Activated CD4-positive, alpha-beta T cell treated with anti-CD3 and anti-CD28 coated beads, Interleukin-2, amount 10 ng/mL, durations not matched to agents 24 days and 14 days (primary cell): ENCODE measurements at regions not wholly inside any gene's neighbourhood (a gene's known extent, or its start where the extent isn't known, plus 50 kb on each side); places are given as distances from the start of the nearest gene placed in this dataset.

Source experiments
- DNase-seq: peaks from one replicate; pipeline ENCODE4 v3.0.0; 2022
- H3K27ac Mint-ChIP-seq: one replicate; pipeline ENCODE4 v1.8.0; 2022; ENCODE audit warnings: mild to moderate bottlenecking, mixed read lengths
- H3K27me3 Mint-ChIP-seq: one replicate; pipeline ENCODE4 v1.8.0; 2022; ENCODE audit warnings: mixed read lengths
- H3K36me3 Mint-ChIP-seq: one replicate; pipeline ENCODE4 v1.8.0; 2022; ENCODE audit warnings: low read depth, mild to moderate bottlenecking, mixed read lengths
- H3K4me1 Mint-ChIP-seq: one replicate; pipeline ENCODE4 v1.8.0; 2021; ENCODE audit warnings: mixed read lengths
- H3K4me3 Mint-ChIP-seq: one replicate; pipeline ENCODE4 v1.8.0; 2022; ENCODE audit warnings: mild to moderate bottlenecking, moderate library complexity, mixed read lengths
- H3K9me3 Mint-ChIP-seq: one replicate; pipeline ENCODE4 v1.8.0; 2021; ENCODE audit warnings: mixed read lengths
- intact Hi-C: fragments of 100-400 bp; cut with micrococcal nuclease; formaldehyde crosslinking; loops from one replicate; pipeline ENCODE4 v1.15.1; 2023

GRCh38 chr10:2294739-2295138 is 557.4 kb upstream of the ADARB2 start:
- Mint-ChIP-seq H3K9me3 (no peaks in the 10 kb centered on the region), H3K4me3 (no peak overlapping the region), H3K4me1 (no peaks in the 10 kb centered on the region), H3K27me3 (no peaks in the 10 kb centered on the region), H3K36me3 (no peaks in the 10 kb centered on the region), H3K27ac (no peak overlapping the region)
- intact Hi-C loops = no loop called here
- no peak for DNase-seq

DNA sequence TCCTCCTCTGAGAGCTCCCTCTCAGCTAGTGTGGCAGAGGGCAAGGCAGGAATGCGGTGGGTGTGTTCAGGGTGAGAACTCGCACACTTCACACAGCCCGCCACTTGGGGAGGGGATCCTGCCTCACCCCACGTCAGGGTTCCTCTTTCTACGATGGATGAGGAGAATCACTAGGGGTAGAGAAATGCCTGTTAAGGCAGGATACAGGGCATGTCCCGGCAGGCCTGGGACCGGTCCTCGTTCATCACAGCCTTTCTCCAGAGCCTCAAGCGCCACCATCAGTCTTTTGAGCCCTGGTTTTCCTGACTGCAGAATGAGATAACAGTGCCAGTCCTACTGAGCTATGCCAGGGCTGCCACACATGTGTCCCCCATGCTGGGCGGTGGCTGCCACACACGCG is 546.7 kb upstream of the ADARB2 start:
- intact Hi-C loops = no loop called here
- Mint-ChIP-seq H3K4me1 (no peaks in the 10 kb centered on the region), H3K4me3 (no peak overlapping the region), H3K9me3 (no peaks in the 10 kb centered on the region), H3K27me3 (no peaks in the 10 kb centered on the region), H3K27ac (no peak overlapping the region), H3K36me3 (no peaks in the 10 kb centered on the region)
- DNase-seq = no peak

GRCh38 chr10:2282202-2282601 is 544.9 kb upstream of the ADARB2 start:
- Mint-ChIP-seq H3K36me3 (no peaks in the 10 kb centered on the region), H3K27ac (no peak overlapping the region), H3K4me3 (no peak overlapping the region), H3K4me1 (no peaks in the 10 kb centered on the region), H3K27me3 (no peaks in the 10 kb centered on the region), H3K9me3 (no peaks in the 10 kb centered on the region)
- intact Hi-C loops = no loop called here
- DNase-seq = no peak

DNA sequence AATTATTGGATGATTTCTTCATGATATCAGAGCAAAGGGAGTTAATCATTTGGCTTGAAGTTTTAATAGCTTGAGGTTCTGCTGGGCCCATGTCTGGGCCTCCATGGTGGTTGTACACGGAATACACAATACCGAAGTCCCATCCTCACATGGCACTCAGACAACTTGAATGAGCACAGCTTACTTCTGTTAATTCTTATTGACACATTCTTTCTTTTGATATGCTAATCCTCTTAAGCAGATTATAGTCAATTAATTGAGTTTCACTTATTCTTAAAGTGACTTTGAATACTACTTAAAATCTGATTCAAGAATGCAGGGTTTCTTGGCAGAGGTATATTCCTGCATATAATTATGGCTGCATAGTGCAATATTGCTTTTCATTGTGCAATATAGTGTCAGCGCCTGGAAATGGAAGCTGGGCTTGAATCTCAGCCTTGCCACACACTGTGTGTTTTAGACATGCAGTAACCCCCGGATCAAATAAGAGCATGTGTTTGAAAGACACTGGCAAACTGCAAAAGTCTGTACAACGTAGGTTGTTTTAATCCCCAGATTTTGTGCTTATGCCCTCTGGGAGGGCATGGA is 543.5 kb upstream of the ADARB2 start:
- no peaks in the 10 kb centered on the region for H3K4me1 Mint-ChIP-seq
- H3K4me3 Mint-ChIP-seq = no peak overlapping the region
- H3K9me3 Mint-ChIP-seq = no peaks in the 10 kb centered on the region
- no peak for DNase-seq
- no peaks in the 10 kb centered on the region for H3K36me3 Mint-ChIP-seq
- intact Hi-C loops = no loop called here
- H3K27me3 Mint-ChIP-seq = no peaks in the 10 kb centered on the region
- no peak overlapping the region for H3K27ac Mint-ChIP-seq

GRCh38 chr10:2279711-2280110 is 542.4 kb upstream of the ADARB2 start:
- no peak overlapping the region for H3K27ac Mint-ChIP-seq
- H3K4me3 Mint-ChIP-seq = no peak overlapping the region
- no peaks in the 10 kb centered on the region for H3K9me3 Mint-ChIP-seq
- intact Hi-C loops = no loop called here
- no peak for DNase-seq
- H3K27me3 Mint-ChIP-seq = no peaks in the 10 kb centered on the region
- H3K4me1 Mint-ChIP-seq = no peaks in the 10 kb centered on the region
- H3K36me3 Mint-ChIP-seq = no peaks in the 10 kb centered on the region

DNA sequence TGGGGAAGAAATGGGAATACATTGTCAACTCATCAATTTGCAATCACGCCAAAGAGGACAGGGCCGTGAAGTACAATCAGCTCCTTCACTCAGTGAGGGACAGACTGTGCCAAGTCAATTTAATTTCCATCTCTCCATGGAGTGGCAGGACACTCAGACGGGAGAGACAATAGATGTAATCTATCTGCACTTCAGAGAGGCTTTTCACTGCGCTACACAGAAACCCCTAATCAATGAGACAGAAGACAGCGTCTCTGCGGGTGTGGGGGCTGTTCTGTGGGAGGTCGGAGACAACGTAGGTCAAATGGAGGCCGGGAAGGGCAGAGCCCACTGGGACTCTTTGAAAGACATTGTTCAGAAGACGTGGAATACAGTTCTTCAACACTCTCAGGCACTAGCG is 541.0 kb upstream of the ADARB2 start:
- Mint-ChIP-seq H3K4me1 (no peaks in the 10 kb centered on the region), H3K36me3 (no peaks in the 10 kb centered on the region), H3K4me3 (no peak overlapping the region), H3K27ac (no peak overlapping the region), H3K27me3 (no peaks in the 10 kb centered on the region), H3K9me3 (no peaks in the 10 kb centered on the region)
- intact Hi-C loops = no loop called here
- no peak for DNase-seq

DNA sequence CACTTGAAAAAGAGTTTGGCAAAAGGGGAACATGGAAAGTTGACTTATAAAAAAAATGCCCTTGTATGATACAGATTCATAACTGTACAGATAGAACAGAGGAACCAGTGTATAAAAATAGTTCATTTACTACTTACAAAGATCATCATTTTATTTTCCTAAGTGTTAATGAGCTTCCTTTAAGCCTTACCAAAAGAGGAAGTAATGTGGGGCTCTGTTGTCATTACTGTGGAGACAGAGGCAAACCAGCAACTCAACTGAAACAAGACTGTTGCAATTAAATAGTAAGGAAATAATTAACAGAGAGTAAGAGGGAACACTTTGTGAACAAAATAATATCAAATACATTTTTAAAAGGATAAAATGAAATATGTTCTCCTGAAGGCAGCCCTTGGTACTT is 526.2 kb upstream of the ADARB2 start:
- Mint-ChIP-seq H3K27ac (no peak overlapping the region), H3K36me3 (no peaks in the 10 kb centered on the region), H3K9me3 (no peaks in the 10 kb centered on the region), H3K4me3 (no peak overlapping the region), H3K27me3 (no peaks in the 10 kb centered on the region), H3K4me1 (no peaks in the 10 kb centered on the region)
- intact Hi-C loops = no loop called here
- no peak for DNase-seq

DNA sequence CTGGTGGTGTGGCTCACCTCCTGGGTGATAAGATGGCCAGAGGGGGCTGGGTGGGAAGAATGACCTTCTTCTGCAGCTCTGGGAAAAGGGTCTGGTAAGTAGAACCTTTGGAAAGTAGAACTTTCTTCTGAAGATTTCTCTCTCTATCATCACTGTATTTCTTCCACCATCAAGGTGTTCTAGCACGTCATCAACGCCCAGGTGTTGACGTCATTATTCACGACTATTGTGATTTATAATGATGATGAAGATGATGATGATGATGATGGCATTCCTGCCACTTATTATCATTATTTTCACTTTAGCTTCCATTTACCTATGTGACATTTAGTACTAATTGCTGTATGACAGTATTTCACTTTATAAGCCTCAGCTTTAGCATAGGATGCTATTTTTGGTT is 525.6 kb upstream of the ADARB2 start:
- Mint-ChIP-seq H3K27ac (no peak overlapping the region), H3K9me3 (no peaks in the 10 kb centered on the region), H3K4me1 (no peaks in the 10 kb centered on the region), H3K27me3 (no peaks in the 10 kb centered on the region), H3K4me3 (no peak overlapping the region), H3K36me3 (no peaks in the 10 kb centered on the region)
- no peak for DNase-seq
- intact Hi-C loops = no loop called here

GRCh38 chr10:2262333-2262732 is 525.0 kb upstream of the ADARB2 start:
- no peaks in the 10 kb centered on the region for H3K4me1 Mint-ChIP-seq
- H3K36me3 Mint-ChIP-seq = no peaks in the 10 kb centered on the region
- H3K27me3 Mint-ChIP-seq = no peaks in the 10 kb centered on the region
- H3K4me3 Mint-ChIP-seq = no peak overlapping the region
- no peak for DNase-seq
- intact Hi-C loops = no loop called here
- no peak overlapping the region for H3K27ac Mint-ChIP-seq
- no peaks in the 10 kb centered on the region for H3K9me3 Mint-ChIP-seq

DNA sequence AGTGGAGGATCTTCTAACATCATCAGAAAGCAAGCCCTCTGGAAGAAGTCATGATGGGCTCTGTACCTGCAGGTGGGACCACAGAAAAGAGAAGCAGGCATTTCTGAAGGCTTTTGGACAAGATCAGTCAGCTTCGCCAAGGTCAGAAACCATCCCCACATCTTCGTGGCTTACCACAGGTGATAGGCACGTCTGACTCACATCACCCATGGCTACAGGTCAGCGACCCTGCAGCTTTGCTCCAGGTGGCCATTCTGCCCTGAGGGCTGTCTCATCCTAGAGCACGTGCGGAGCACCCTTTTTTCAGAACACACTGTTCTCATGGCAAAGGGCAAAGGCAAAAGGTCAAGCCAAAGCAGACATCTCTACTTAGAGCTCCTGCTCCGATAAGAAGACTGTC is 518.9 kb upstream of the ADARB2 start:
- Mint-ChIP-seq H3K27ac (no peak overlapping the region), H3K4me3 (no peak overlapping the region), H3K4me1 (no peaks in the 10 kb centered on the region), H3K27me3 (no peaks in the 10 kb centered on the region), H3K9me3 (no peaks in the 10 kb centered on the region), H3K36me3 (no peaks in the 10 kb centered on the region)
- DNase-seq = no peak
- intact Hi-C loops = no loop called here

GRCh38 chr10:2252096-2252495 is 514.8 kb upstream of the ADARB2 start:
- no peaks in the 10 kb centered on the region for H3K4me1 Mint-ChIP-seq
- no peaks in the 10 kb centered on the region for H3K27me3 Mint-ChIP-seq
- intact Hi-C loops = no loop called here

DNA sequence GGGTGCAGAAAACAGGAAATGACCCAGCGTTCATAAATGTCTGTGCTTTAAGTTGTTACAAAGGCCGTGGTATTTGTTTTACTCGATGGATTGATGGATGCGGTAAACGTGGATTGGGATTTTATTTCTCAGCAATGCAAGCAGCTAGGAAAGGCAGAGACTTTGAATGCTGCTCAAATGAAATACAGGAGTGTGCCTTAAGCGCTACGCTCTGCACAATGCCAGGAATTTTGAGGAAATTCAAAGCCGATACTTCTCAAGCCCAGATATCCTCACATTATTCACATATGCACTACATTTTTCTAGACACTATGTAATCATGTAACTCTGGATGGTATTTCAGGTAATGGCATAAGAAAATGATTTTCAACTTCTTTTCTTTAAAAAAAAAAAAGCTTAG is 514.3 kb upstream of the ADARB2 start:
- no peak overlapping the region for H3K27ac Mint-ChIP-seq
- H3K4me1 Mint-ChIP-seq = no peaks in the 10 kb centered on the region
- no peak overlapping the region for H3K4me3 Mint-ChIP-seq
- no peak for DNase-seq
- intact Hi-C loops = no loop called here
- no peaks in the 10 kb centered on the region for H3K36me3 Mint-ChIP-seq
- no peaks in the 10 kb centered on the region for H3K9me3 Mint-ChIP-seq
- H3K27me3 Mint-ChIP-seq = no peaks in the 10 kb centered on the region

More at GRCh38 chr10:2252096-2252495, 514.8 kb upstream of the ADARB2 start:
- DNase-seq = no peak
- Mint-ChIP-seq H3K27ac (no peak overlapping the region), H3K36me3 (no peaks in the 10 kb centered on the region), H3K9me3 (no peaks in the 10 kb centered on the region), H3K4me3 (no peak overlapping the region)

DNA sequence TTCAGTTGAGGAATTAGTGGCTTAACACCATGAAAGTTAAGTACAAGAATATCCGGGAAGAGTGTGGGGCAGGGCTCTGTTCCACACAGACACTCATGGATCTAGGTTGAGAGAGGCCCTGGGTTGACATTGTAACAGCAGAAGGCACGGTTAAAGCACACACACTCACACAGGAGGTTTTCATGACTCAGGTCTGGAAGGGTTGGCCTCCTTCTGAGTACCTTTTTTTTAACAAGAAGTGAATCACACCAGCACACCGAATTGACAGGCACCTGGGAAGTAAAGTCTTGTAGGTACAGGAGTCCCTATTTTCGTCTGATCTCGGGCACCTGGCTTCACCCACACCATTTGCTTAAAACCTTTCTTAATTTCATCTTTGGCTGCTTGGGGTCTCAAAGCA is 509.4 kb upstream of the ADARB2 start:
- Mint-ChIP-seq H3K27ac (no peak overlapping the region), H3K4me3 (no peak overlapping the region), H3K4me1 (no peaks in the 10 kb centered on the region), H3K36me3 (no peaks in the 10 kb centered on the region), H3K9me3 (no peaks in the 10 kb centered on the region), H3K27me3 (no peaks in the 10 kb centered on the region)
- no peak for DNase-seq
- intact Hi-C loops = no loop called here

GRCh38 chr10:2245580-2245979 is 508.3 kb upstream of the ADARB2 start:
- H3K27ac Mint-ChIP-seq = no peak overlapping the region
- no peaks in the 10 kb centered on the region for H3K4me1 Mint-ChIP-seq
- DNase-seq = no peak
- H3K4me3 Mint-ChIP-seq = no peak overlapping the region
- intact Hi-C loops = no loop called here
- no peaks in the 10 kb centered on the region for H3K36me3 Mint-ChIP-seq
- H3K9me3 Mint-ChIP-seq = no peaks in the 10 kb centered on the region
- no peaks in the 10 kb centered on the region for H3K27me3 Mint-ChIP-seq

DNA sequence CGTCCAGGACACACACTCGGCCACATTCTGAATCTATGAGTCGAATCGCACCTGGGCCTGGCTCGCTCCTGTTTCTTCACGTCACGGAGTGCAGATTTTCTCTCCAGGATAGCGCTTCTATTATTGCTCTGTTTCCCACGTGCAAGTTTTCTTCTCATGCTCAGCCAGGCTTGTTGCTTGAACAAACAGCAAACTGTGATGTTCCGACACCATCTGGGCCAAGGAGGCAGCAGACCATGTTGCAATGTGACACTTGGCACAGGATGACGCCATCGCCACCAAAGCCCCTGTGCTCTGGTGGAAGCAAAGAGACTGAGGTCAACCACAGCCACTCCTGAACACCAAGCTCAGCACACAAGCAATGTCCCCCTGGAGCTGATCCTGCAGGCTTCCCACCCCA is 507.1 kb upstream of the ADARB2 start:
- no peak for DNase-seq
- intact Hi-C loops = no loop called here
- Mint-ChIP-seq H3K36me3 (no peaks in the 10 kb centered on the region), H3K27ac (no peak overlapping the region), H3K4me3 (no peak overlapping the region), H3K4me1 (no peaks in the 10 kb centered on the region), H3K9me3 (no peaks in the 10 kb centered on the region), H3K27me3 (no peaks in the 10 kb centered on the region)
